GM19035 (cell line): ENCODE measurements at regions not wholly inside any gene's neighbourhood (a gene's known extent, or its start where the extent isn't known, plus 50 kb on each side); places are given as distances from the start of the nearest gene placed in this dataset.

Experiments
- ATAC-seq: cut with Tn5 transposase; IDR thresholded peaks from one replicate; pipeline ENCODE4 v1.9.1; 2021; ENCODE audit not compliant: unreplicated experiment

- ATAC-seq, result no peak
Measured at GRCh38 chr14:45381091-45381490, 128.1 kb upstream of the MIS18BP1 start.

DNA sequence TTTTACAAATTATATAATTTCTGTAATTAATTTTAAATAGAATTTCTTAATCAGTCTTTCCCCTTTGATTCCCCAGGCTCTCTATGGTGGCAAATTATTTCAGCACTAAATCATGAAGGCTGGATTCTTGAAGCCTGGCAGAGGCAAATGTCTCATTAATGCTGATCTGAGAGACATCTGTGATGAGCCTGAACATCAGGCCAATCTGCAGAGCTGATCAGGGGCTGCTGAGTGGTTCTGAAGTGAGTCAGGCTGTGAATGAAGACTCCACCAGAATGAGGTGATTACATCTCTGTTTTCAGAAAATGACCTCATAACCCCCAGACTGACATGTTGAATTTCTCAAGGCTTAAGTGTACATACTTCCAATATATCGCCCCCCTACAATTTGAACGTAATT is 124.2 kb upstream of the MIS18BP1 start:
- no peak for ATAC-seq

- no peak for ATAC-seq
Measured at GRCh38 chr14:45373877-45374276, 120.9 kb upstream of the MIS18BP1 start.

DNA sequence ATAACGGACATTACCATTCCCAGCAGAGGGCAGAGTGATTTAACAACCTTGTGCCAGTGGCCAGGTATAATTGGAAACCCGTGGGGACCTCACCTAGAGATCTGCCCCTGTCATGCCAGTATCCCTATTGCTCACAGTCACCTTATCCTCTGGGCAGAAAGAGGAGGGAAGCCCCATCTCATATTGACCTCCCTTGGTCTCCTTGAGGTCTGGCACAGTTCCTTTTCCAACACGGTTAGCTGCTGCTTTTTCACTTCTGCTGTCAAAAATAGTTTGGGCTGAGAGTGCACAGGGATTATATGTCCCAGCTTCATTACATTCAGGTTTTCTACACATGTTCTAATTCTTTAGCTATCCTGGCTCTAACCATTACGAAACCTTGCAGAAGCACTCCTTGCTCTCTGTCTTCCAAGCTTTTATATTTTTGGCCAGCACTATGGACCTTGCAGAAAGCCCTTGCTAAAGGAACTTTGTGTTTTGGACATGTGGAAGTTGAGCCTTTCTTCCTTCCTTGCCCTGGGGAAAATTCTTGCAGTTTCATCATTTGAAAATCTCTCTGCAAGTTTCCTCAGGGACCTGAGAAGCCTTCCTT is 111.7 kb upstream of the MIS18BP1 start:
- no peak for ATAC-seq

GRCh38 chr14:45362505-45362904 is 109.5 kb upstream of the MIS18BP1 start:
- ATAC-seq, result no peak

DNA sequence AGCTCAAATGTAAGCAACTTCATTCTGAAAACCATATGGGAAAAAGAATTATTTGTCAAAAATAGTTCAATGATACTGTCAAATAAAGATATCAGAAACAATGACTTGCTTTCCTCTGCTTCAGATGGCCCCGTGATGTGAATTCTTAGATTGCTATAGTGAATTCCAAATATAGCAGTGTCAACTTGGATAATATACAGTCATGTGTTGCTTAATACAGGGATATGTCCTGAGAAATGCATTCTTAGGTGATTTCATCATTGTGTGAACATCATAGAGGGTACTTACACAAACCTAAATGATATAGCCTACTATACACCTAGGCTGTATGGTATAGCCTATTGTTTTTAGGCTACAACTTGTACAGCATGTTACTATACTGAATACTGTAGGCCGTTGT is 108.7 kb upstream of the MIS18BP1 start:
- ATAC-seq, result no peak

DNA sequence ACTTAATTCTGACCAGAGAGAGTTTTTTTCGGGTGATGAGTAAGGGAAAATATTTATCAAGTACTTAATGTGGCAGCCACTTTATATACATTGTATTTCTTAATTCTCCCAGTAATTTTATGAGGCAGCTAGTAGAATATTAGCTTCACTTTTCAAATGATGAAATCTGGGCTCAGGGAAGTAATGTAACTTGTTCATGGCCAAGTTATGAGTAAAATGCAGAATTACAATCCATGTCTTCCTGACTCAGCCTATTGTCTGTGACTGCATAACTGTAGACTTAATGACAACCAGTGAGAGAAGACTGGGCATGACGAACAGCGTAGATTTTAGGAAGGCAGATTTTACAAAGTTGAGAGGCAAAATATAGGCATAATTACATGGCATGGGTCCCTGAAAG is 106.7 kb upstream of the MIS18BP1 start:
- ATAC-seq, result no peak

DNA sequence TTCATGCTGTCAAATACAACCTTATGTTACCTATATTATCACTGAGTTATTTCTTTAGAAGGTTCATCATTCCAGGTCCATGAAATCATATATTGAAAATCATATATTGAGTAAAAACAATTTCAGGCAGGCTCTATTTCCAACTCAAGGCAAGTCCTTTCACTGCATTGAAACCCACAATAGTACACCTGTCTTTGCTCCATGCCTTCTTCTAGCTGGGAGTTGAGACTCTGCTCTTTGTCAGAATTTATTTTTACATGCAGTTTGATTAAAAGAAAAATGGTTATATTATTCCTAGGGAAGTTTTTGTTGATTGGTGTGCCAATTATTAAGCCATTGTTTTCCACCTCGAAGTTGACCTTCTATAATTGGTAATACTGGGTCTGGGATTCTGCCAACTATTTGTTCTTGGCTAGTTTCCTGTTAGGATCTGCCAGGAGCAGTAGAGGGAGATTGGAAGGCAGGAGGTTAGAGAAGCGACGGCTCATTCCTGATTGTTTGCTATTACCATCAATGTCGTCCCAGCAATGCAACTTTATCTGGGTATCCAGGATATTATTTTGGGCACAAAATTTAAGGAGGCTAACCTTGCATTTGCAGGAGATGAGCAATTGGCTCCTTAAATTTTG is 79.5 kb upstream of the MIS18BP1 start:
- ATAC-seq, result no peak

DNA sequence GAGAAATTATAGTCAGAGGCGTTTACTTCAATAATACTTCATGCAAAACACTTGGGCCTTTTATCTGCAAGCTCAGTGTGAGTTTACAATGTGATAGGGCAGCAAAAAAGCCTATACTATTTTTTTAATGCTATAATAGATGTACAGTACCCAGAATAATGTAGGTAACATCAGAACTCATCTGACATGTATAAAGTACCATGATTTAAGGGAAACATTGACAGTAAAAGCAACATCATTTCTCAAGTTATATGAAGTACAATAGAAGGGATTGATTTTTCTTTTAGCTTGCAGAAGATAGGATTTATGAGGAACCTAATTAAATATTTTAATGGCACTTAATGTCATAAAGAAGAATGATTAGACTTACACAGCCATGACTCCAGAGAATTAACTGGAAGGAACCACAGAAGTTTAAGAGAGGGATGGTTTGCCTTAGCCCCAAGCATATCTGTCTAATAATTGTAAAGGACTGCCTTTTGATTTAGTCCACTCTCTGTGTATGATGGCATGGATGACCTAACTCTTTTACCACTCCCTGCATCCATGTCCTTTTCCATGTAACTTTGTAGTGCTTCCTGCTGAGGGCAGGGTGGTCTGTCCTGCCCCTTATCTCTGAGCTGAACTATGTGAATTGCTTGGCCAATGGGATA is 55.9 kb upstream of the MIS18BP1 start:
- no peak for ATAC-seq
